Esophagus (tissue), 2 donors: ENCODE measurements at regions not wholly inside any gene's neighbourhood (a gene's known extent, or its start where the extent isn't known, plus 50 kb on each side); places are given as distances from the start of the nearest gene placed in this dataset.

Experiments used
- H3K27ac ChIP-seq, 2 donors: one replicate each; pipeline ENCODE4 v1.5.1; 2013; ENCODE audit warnings: low read depth in 2 of 2, mild to moderate bottlenecking in 2 of 2, inconsistent platforms in 1 of 2, low read length in 1 of 2, moderate library complexity in 1 of 2
- H3K27me3 ChIP-seq, 2 donors: one replicate each; pipeline ENCODE4 v1.6.1; 2013; ENCODE audit warnings: low read length in 2 of 2, control low read depth in 1 of 2, mild to moderate bottlenecking in 1 of 2; ENCODE audit not compliant: insufficient read depth in 2 of 2, control insufficient read depth in 1 of 2
- H3K36me3 ChIP-seq, 2 donors: one replicate each; pipeline ENCODE4 v1.6.1; 2013; ENCODE audit warnings: low read length in 1 of 2; ENCODE audit not compliant: control insufficient read depth in 2 of 2, insufficient read depth in 2 of 2
- H3K4me1 ChIP-seq, 2 donors: one replicate each; pipeline ENCODE4 v1.6.1; 2013; ENCODE audit warnings: low read length in 1 of 2; ENCODE audit not compliant: control insufficient read depth in 2 of 2, insufficient read depth in 2 of 2
- H3K4me3 ChIP-seq, 2 donors: one replicate each; pipeline ENCODE4 v1.5.1; 2013; ENCODE audit warnings: low read length in 2 of 2, mild to moderate bottlenecking in 2 of 2, low read depth in 1 of 2, moderate library complexity in 1 of 2
- H3K9me3 ChIP-seq, 2 donors: one replicate each; pipeline ENCODE4 v1.6.1; 2013; ENCODE audit warnings: mild to moderate bottlenecking in 2 of 2, low read depth in 1 of 2, low read length in 1 of 2, moderate library complexity in 1 of 2; ENCODE audit not compliant: control insufficient read depth in 2 of 2, insufficient read depth in 1 of 2
- WGBS, 2 donors: extraction: QIAGEN DNeasy Blood & Tissue Kit; methylation state at CpG; one replicate each; pipeline ENCODE4 v1.1.7; 2013; 5-methylcytosine and 5-hydroxymethylcytosine counted together
- donor health status: healthy with polysubstance abuse.
- donor health status: Bipolar disorder and iron deficiency.

DNA sequence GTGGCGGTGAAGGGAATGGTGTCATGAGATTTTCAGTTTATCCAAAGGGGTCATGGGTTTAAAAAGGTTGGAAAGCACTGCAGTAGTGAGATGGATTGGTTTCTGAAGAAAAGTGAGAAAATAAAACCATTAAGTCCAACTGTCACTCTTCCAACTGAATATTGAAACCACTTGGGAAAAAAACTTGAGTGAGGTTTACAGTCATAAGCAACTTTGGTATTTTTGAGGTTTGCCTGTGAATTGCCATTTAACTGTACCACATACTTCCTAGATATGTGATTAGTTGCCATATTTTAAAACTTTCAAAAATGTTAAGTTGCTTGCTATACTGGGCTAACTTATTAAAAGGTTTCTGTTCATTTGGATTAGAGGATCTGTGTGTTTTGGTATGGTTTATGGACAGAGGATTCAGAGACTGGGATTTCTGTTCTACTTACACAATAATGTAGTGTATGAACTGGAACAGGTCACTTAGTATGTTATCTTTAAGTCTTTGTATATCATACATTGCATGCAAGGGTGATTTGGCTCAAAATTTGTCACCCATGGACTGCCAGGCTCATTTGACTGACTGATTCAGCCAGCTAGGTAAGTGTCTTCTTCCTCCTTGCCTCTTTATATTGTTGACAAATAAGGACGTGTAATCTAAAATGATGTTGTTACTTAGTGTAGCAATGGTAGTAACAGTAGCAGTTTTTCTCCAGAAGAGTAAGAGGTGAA lies 201.4 kb upstream of the EOMES start:
- WGBS, 2 donors = 83 to 84% methylated on average over 2 of the region's 2 CpGs
- no peak overlapping the region for H3K4me3 ChIP-seq
- no peak overlapping the region for H3K27ac ChIP-seq
- no peaks in the 10 kb centered on the region for H3K27me3 ChIP-seq
- no peaks in the 10 kb centered on the region for H3K4me1 ChIP-seq
- H3K36me3 ChIP-seq = no peaks in the 10 kb centered on the region
- no peaks in the 10 kb centered on the region for H3K9me3 ChIP-seq

GRCh38 chr3:27927882-27928281 lies 205.8 kb upstream of the EOMES start:
- H3K9me3 ChIP-seq = no peaks in the 10 kb centered on the region
- no peak overlapping the region for H3K27ac ChIP-seq
- no peak overlapping the region for H3K4me3 ChIP-seq
- H3K27me3 ChIP-seq = no peaks in the 10 kb centered on the region
- WGBS, 2 donors = 40 to 45% methylated on average over 1 of the region's 1 CpG
- no peaks in the 10 kb centered on the region for H3K4me1 ChIP-seq
- H3K36me3 ChIP-seq = no peaks in the 10 kb centered on the region

DNA sequence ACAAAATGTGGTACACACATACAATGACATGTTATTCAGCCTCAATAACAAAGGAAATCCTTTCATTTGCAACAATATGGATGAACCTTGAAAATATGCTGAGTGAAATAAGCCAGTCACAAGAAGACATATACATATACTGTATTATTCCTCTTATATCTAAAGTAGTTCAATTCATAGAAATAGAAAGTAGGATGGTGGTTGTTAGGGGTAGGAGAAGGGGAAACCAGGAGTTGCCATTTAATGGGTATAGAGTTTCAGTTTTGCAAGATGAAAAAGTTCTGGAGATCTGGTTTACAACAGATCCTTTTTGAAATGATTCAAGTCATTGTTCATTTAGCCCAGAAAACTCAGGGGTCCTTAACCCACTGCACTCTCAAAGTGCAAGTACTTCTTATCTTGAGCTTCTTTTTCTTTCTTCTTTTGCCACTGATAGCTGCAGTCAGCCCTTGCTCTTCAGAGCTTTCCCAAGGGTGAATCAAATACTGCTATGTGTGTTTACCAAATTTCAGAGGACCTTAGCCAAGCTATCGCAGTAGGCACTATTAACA lies 208.0 kb upstream of the EOMES start:
- 80 to 90% methylated on average over 1 of the region's 1 CpG for WGBS, 2 donors

DNA sequence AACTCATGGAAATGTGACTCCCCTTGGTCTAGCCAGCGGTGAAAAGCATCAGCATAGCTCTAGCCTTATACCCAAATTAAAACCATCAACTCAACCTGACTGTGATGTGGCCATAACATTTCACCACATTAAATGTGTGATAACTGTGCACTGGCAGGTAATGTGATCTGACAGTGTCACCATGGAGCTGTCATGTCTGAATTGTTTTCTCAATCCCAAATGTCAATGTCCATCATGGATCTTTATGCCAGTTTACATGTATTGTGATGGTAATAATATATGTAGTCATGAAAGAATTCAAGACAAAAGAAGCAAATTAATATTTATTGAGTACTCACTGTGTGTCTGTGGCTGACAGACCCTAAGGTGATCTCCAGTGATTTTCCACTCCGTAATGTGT lies 213.4 kb upstream of the EOMES start:
- Histone ChIP-seq H3K9me3 (no peaks in the 10 kb centered on the region), H3K4me1 (no peaks in the 10 kb centered on the region), H3K27ac (no peak overlapping the region), H3K27me3 (peaks cover 0 to 2% of the 10 kb centered on the region in 2 donors), H3K4me3 (no peak overlapping the region), H3K36me3 (no peaks in the 10 kb centered on the region)
- WGBS, 2 donors = 87 to 90% methylated on average over 2 of the region's 2 CpGs

More for the DNA sequence above, 208.0 kb upstream of the EOMES start:
- Histone ChIP-seq H3K4me3 (no peak overlapping the region), H3K36me3 (no peaks in the 10 kb centered on the region), H3K27me3 (no peaks in the 10 kb centered on the region), H3K9me3 (no peaks in the 10 kb centered on the region), H3K27ac (no peak overlapping the region), H3K4me1 (no peaks in the 10 kb centered on the region)

DNA sequence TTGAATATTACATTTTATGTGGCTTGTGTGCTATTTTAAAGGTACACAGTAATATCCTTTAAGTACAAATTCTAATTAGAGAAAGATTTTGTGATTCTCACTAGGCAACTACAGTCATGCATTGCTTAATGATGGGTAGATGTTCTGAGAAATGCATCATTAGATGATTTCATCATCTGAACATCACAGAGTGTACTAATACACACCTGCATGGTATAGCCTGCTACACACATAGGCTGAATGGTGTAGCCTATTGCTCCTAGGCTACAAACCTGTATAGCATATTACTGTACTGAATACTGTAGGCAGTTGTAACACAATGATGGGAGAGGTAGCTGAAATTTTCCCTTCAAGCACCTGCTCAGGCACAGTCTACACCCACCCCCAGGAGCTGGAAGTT lies 217.4 kb upstream of the EOMES start:
- Histone ChIP-seq H3K27ac (no peak overlapping the region), H3K4me3 (no peak overlapping the region), H3K27me3 (peaks cover 0 to 2% of the 10 kb centered on the region in 2 donors), H3K4me1 (no peaks in the 10 kb centered on the region), H3K9me3 (no peaks in the 10 kb centered on the region), H3K36me3 (no peaks in the 10 kb centered on the region)

DNA sequence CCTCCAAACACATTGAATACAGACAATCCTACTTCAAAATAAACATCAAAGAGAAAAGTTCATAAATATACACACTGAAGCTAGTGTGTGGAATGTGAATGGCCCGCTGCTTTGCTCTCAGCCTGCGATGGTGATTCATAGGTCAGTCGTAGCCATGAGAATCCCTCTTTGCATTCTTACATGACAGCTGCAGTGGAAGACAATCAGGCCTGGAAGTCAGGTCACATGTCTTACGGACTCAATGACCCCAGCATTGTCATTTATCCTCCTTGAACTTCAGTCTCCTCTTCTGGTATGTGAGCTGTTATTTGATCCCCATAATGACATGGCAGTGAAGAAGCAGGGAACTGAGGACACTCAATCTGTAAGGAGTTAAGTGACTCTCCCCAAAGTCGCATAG lies 217.8 kb upstream of the EOMES start:
- H3K9me3 ChIP-seq = no peaks in the 10 kb centered on the region
- H3K4me1 ChIP-seq = no peaks in the 10 kb centered on the region
- no peak overlapping the region for H3K27ac ChIP-seq
- H3K36me3 ChIP-seq = no peaks in the 10 kb centered on the region
- WGBS, 2 donors = 53 to 55% methylated on average over 5 of the region's 5 CpGs
- H3K27me3 ChIP-seq = peaks cover 0 to 2% of the 10 kb centered on the region in 2 donors
- no peak overlapping the region for H3K4me3 ChIP-seq

DNA sequence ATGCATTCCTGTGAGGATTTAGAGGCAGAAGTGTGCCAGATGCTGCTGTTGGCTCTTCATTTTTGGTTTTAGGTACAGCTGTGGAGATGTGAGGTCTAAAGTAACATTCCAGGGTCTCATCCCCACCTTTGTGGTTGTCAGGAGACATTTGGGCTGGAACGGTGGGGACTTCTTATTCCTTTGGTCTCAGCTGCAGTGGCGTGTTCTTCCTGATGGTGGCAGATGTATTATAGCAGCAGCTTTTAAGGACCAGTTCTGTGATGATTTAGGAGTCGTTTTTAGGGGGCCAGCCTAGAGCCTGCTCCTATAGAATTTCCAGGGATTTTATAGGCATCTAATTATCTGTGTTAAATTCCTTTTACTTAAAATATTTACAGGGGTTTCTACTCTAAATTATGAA lies 221.0 kb upstream of the EOMES start:
- Histone ChIP-seq H3K27me3 (no peaks in the 10 kb centered on the region), H3K4me3 (no peak overlapping the region), H3K36me3 (no peaks in the 10 kb centered on the region), H3K27ac (no peak overlapping the region), H3K9me3 (no peaks in the 10 kb centered on the region), H3K4me1 (no peaks in the 10 kb centered on the region)
- 12 to 16% methylated on average over 3 of the region's 3 CpGs for WGBS, 2 donors

DNA sequence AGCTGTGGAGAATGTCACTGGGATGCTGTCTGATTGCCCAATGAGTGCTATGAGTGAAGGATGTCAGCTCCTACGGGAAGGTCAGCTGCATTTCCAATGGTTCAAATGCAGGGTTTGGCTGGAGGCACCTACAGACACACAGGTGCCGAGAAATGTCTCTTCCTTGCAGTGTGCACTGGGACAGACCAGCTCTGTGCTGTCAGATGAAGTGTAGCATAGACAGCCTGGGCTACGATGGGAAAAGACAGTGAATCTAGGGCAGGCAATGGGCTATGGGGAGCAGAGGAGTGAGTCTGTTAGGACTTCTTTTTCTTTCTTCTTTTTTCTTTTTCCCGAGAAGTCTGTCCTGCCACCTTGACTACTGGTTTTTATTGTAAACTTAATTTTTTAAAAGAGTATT lies 223.1 kb upstream of the EOMES start:
- WGBS, 2 donors = 84 to 85% methylated on average over 4 of the region's 4 CpGs
- no peaks in the 10 kb centered on the region for H3K36me3 ChIP-seq

GRCh38 chr3:27960133-27960532 lies 238.0 kb upstream of the EOMES start:
- 43 to 46% methylated on average over 2 of the region's 2 CpGs for WGBS, 2 donors
- H3K36me3 ChIP-seq = no peaks in the 10 kb centered on the region
- H3K9me3 ChIP-seq = no peaks in the 10 kb centered on the region
- no peak overlapping the region for H3K4me3 ChIP-seq
- no peaks in the 10 kb centered on the region for H3K4me1 ChIP-seq
- no peak overlapping the region for H3K27ac ChIP-seq
- no peaks in the 10 kb centered on the region for H3K27me3 ChIP-seq

More for the DNA sequence above, 223.1 kb upstream of the EOMES start:
- H3K27ac ChIP-seq = no peak overlapping the region
- H3K9me3 ChIP-seq = no peaks in the 10 kb centered on the region
- no peaks in the 10 kb centered on the region for H3K27me3 ChIP-seq
- no peaks in the 10 kb centered on the region for H3K4me1 ChIP-seq
- no peak overlapping the region for H3K4me3 ChIP-seq

DNA sequence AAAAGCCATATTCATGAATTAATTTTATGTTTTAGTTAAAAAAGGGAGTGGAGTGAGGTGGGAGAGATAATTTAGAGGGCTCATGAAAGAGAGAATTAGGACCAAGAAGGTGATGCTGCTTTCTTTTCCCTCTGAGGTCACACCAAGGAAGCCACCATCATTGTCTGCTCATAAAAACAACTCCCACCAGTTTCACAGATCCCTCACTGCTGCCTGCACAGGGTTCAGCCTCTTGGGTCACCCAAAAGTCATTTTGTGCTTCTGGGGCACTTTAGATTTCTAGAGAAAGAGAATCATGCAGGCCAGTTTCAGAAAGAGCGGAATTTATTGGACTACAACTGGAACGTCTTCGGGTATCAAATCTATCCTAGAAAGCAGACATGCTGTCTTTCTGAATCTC lies 241.4 kb upstream of the EOMES start:
- WGBS, 2 donors = 86 to 89% methylated on average over 3 of the region's 3 CpGs
- Histone ChIP-seq H3K9me3 (no peaks in the 10 kb centered on the region), H3K4me3 (no peak overlapping the region), H3K4me1 (no peaks in the 10 kb centered on the region), H3K27me3 (no peaks in the 10 kb centered on the region), H3K36me3 (no peaks in the 10 kb centered on the region), H3K27ac (no peak overlapping the region)
